Endothelial cell of umbilical vein (primary cell): ENCODE measurements at regions not wholly inside any gene's neighbourhood (a gene's known extent, or its start where the extent isn't known, plus 50 kb on each side); places are given as distances from the start of the nearest gene placed in this dataset.
A peak's percentile ranks its signal among the peaks of the same experiment; 100 is the strongest.

Source experiments
- BruUV-seq: library from RNA; stranded (reverse); fragments of 400-500 nt; replicated peaks from 2 replicates; lab custom pipeline; 2021; lab: Mats Ljungman, UMichigan
- CTCF ChIA-PET: fragments of 300-600, 350-600 bp; sonication (Branson Sonifier 250); formaldehyde crosslinking; loops from one replicate; lab custom pipeline; 2021; ENCODE audit warnings: antibody characterized with exemption, inconsistent platforms; lab: Charles Lee
- POLR2A ChIA-PET: fragments of 300-600, 350-600 bp; sonication (Branson Sonifier 250); formaldehyde crosslinking; loops from one replicate; lab custom pipeline; 2021; ENCODE audit warnings: antibody characterized with exemption, inconsistent platforms; lab: Charles Lee
- DNase-seq: peaks from one replicate; pipeline ENCODE4 v3.0.0-alpha.2; 2011; ENCODE audit warnings: low read depth, low spot score
- FAIRE-seq: peaks from 2 replicates; lab custom pipeline; 2011; peaks lifted over from hg19 to GRCh38; lab: Jason Lieb, UNC
- H2AFZ ChIP-seq: 2 replicates; pipeline ENCODE4 v1.6.0; 2012; ENCODE audit warnings: low read depth, low read length, control low read depth, inconsistent platforms
- H3K27ac ChIP-seq: 2 replicates; pipeline ENCODE4 v1.5.1; 2011; ENCODE audit warnings: low read depth, mild to moderate bottlenecking, control low read depth, low read length, moderate library complexity; ENCODE audit not compliant: insufficient read depth
- H3K27me3 ChIP-seq, 2 experiments: 2 replicates each; pipeline versions ENCODE4 v1.6.0 to v1.6.1; 2011; ENCODE audit warnings: low read length in 2 of 2, mixed read lengths in 1 of 2; ENCODE audit not compliant: control insufficient read depth in 2 of 2, insufficient read depth in 2 of 2
- H3K36me3 ChIP-seq, 2 experiments: 2 replicates in 1 of 2; 3 replicates in 1 of 2; pipeline ENCODE4 v1.5.1; 2011; ENCODE audit warnings: low read length in 2 of 2, mild to moderate bottlenecking in 1 of 2, moderate library complexity in 1 of 2; ENCODE audit not compliant: control insufficient read depth in 2 of 2, insufficient read depth in 2 of 2; ENCODE audit errors: extremely low read depth in 1 of 2
- H3K4me1 ChIP-seq: 3 replicates; pipeline ENCODE4 v1.5.1; 2011; ENCODE audit warnings: mild to moderate bottlenecking, low read length; ENCODE audit not compliant: control insufficient read depth, insufficient read depth; ENCODE audit errors: extremely low read depth
- H3K4me2 ChIP-seq: 2 replicates; pipeline ENCODE4 v1.6.1; 2011; ENCODE audit warnings: low read length, control low read depth, mixed read lengths; ENCODE audit not compliant: insufficient read depth
- H3K4me3 ChIP-seq, 3 experiments: fragments of 200-600 bp in 1 of 3; sonication (generic), shearing (Covaris generic) in 1 of 3; replicated peaks in 1 of 3; 2 replicates each; pipeline ENCODE4 v1.5.1; 2011 to 2016; ENCODE audit warnings: control low read depth in 3 of 3, low read length in 3 of 3, mild to moderate bottlenecking in 2 of 3, inconsistent platforms in 1 of 3, low read depth in 1 of 3, moderate library complexity in 1 of 3; ENCODE audit not compliant: insufficient read depth in 1 of 3
- H3K79me2 ChIP-seq: 2 replicates; pipeline ENCODE4 v1.6.0; 2012; ENCODE audit warnings: low read length, inconsistent platforms; ENCODE audit not compliant: control insufficient read depth, insufficient read depth
- H3K9ac ChIP-seq: replicated peaks from 2 replicates; pipeline ENCODE3; 2011; ENCODE audit warnings: low read length, control low read depth; ENCODE audit not compliant: insufficient read depth; ENCODE audit errors: extremely low read depth
- H3K9me1 ChIP-seq: replicated peaks from 3 replicates; pipeline ENCODE4 v1.6.0; 2011; ENCODE audit warnings: mild to moderate bottlenecking, low read length; ENCODE audit not compliant: control insufficient read depth, insufficient read depth; ENCODE audit errors: extremely low read depth
- H3K9me3 ChIP-seq: replicated peaks from 2 replicates; pipeline ENCODE4 v1.5.1; 2012; ENCODE audit warnings: low read length, inconsistent platforms; ENCODE audit not compliant: control insufficient read depth, insufficient read depth
- H4K20me1 ChIP-seq: replicated peaks from 2 replicates; pipeline ENCODE3; 2011; ENCODE audit warnings: mild to moderate bottlenecking, low read length; ENCODE audit not compliant: control insufficient read depth, insufficient read depth; ENCODE audit errors: extremely low read depth
- EZH2 ChIP-seq: IDR thresholded peaks from 2 replicates; pipeline ENCODE4 v1.6.1; 2012; ENCODE audit warnings: borderline replicate concordance, low read depth, mild to moderate bottlenecking, moderate library complexity, low read length, inconsistent platforms; ENCODE audit not compliant: severe bottlenecking
- FOS ChIP-seq: IDR thresholded peaks from 2 replicates; pipeline ENCODE4 v1.6.1; 2011; ENCODE audit warnings: mild to moderate bottlenecking, low read length, moderate library complexity, borderline replicate concordance; ENCODE audit not compliant: insufficient read depth
- GATA2 ChIP-seq: IDR thresholded peaks from 2 replicates; pipeline ENCODE4 v1.7.0; 2011; ENCODE audit warnings: low read depth, mild to moderate bottlenecking, moderate library complexity, mixed read lengths, low read length; ENCODE audit not compliant: insufficient read length, insufficient read depth
- JUN ChIP-seq: IDR thresholded peaks from 2 replicates; pipeline ENCODE4 v1.6.1; 2011; ENCODE audit warnings: borderline replicate concordance, low read depth; ENCODE audit not compliant: insufficient read length, insufficient read depth
- MYC ChIP-seq: IDR thresholded peaks from one replicate; pipeline ENCODE4 v1.6.1; 2011; ENCODE audit warnings: mild to moderate bottlenecking, low read depth, low read length
- POLR2A ChIP-seq: IDR thresholded peaks from 2 replicates; pipeline ENCODE4 v1.6.1; 2012; ENCODE audit warnings: low read depth, mild to moderate bottlenecking, control low read depth, low read length
- POLR2AphosphoS5 ChIP-seq: IDR thresholded peaks from 2 replicates; pipeline ENCODE4 v1.6.1; 2012; ENCODE audit warnings: low read depth, mild to moderate bottlenecking, control low read depth, low read length, moderate library complexity; ENCODE audit not compliant: insufficient read depth
- dilution Hi-C: fragments of 300-500 bp; cut with MboI; formaldehyde crosslinking; loops from one replicate; pipeline ENCODE4 v1.15.0; 2019; ENCODE audit warnings: low sequenced_read_pairs; ENCODE audit not compliant: extremely low pct_ligation_motif_present
- intact Hi-C: fragments of 100-400 bp; cut with micrococcal nuclease; formaldehyde crosslinking; loops from one replicate; pipeline ENCODE4 v1.10.0; 2022
- TF ChIP-seq, protein P1 (sequence below), 2 donors: IDR thresholded peaks; 1 replicate in 1 of 2; 2 replicates in 1 of 2; pipeline ENCODE4 v1.5.1; 2011; ENCODE audit warnings: low read length in 2 of 2, mild to moderate bottlenecking in 2 of 2, moderate library complexity in 2 of 2, control low read depth in 1 of 2, inconsistent platforms in 1 of 2, low read depth in 1 of 2; ENCODE audit not compliant: insufficient read depth in 1 of 2; ENCODE audit errors: extremely low read depth in 1 of 2
- TF ChIP-seq, protein P2 (sequence below): IDR thresholded peaks from 2 replicates; pipeline ENCODE4 v1.6.1; 2011; ENCODE audit not compliant: insufficient read depth, insufficient read length

DNA sequence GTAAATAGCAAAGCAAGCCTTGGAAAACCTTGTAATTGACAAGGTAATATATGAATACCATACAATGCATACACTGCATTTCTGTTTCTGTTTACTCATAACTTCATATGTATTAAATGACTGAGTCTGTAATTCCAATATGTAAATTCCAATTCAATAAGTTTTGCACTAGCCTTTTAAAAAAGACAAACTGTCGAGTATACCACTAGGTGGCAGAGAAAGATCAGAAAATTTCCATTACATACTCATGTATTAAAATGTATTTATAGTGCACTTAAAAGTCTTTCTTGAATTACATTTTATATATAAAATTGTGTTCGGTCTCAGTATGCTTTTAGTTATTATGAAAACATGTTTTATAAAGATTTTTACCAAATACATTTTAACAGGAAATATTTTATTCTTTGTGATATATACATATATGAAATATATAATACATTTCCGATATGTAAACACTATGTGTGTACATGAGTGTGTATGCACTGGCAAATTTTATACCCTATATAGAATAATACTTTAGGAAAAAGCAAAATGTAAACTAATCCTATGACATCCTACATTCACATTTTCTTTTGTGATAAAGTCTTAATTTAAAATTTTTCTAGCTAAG lies 216.8 kb downstream of the VGLL3 start:
- no peak overlapping the region for H3K4me3 ChIP-seq
- H3K4me2 ChIP-seq: no peak overlapping the region
- POLR2A ChIA-PET: no interaction called here
- dilution Hi-C loops: no loop called here
- peak; percentile 12 for DNase-seq
- CTCF ChIA-PET: interaction anchor here (0.6 to 4.3 kb wide), 25 partner anchors 9 to 1406 kb away, joined by 3 to 90 read pairs (median 4); no protein-coding TSS in a partner anchor
- intact Hi-C loops: loop anchor here (1.0 kb wide), 2 partner anchors 309 to 393 kb away; no protein-coding TSS in a partner anchor
- no TSS peak for BruUV-seq
- no peaks in the 10 kb centered on the region for H4K20me1 ChIP-seq
- TF ChIP-seq, protein P1, sequence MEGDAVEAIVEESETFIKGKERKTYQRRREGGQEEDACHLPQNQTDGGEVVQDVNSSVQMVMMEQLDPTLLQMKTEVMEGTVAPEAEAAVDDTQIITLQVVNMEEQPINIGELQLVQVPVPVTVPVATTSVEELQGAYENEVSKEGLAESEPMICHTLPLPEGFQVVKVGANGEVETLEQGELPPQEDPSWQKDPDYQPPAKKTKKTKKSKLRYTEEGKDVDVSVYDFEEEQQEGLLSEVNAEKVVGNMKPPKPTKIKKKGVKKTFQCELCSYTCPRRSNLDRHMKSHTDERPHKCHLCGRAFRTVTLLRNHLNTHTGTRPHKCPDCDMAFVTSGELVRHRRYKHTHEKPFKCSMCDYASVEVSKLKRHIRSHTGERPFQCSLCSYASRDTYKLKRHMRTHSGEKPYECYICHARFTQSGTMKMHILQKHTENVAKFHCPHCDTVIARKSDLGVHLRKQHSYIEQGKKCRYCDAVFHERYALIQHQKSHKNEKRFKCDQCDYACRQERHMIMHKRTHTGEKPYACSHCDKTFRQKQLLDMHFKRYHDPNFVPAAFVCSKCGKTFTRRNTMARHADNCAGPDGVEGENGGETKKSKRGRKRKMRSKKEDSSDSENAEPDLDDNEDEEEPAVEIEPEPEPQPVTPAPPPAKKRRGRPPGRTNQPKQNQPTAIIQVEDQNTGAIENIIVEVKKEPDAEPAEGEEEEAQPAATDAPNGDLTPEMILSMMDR (IDR thresholded peaks at IDR 0.05; ENCODE audit: extremely low read depth in 1 of 2, insufficient read depth in 1 of 2, low read depth in 1 of 2, low read length in 2 of 2): peak; percentile 11
- no peak for TF ChIP-seq POLR2AphosphoS5
- H3K27ac ChIP-seq: no peak overlapping the region
- H3K36me3 ChIP-seq: no peaks in the 10 kb centered on the region
- no peaks in the 10 kb centered on the region for H3K9me3 ChIP-seq
- no peaks in the 10 kb centered on the region for H3K4me1 ChIP-seq
- no peaks in the 10 kb centered on the region for H3K79me2 ChIP-seq
- H3K27me3 ChIP-seq: no peaks in the 10 kb centered on the region
- FAIRE-seq: no peak
- H3K9ac ChIP-seq: no peak overlapping the region
- no peaks in the 10 kb centered on the region for H3K9me1 ChIP-seq
- no peak overlapping the region for H2AFZ ChIP-seq

DNA sequence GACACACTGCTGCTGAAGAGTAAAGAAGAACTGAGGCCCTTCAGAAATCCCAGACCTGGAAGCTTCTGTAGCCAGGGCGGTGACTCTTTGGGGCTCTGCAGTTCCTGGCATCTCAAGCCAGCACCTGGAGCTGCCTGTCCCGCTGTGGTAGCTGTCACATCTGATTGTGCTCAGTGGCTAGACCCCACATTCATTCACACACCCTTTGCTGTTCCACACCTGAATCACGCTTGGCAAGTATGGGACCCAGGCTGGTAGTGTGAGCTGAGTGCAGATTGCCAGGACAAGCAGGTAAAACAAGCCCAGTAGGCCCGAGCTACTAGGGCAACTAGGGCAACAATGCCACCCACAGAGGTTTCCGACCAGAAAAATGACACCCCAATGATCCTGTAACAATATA lies 218.2 kb downstream of the VGLL3 start:
- Histone ChIP-seq H3K27me3 (no peaks in the 10 kb centered on the region), H3K9me1 (no peaks in the 10 kb centered on the region), H3K27ac (no peak overlapping the region), H3K4me1 (no peaks in the 10 kb centered on the region), H3K9me3 (no peaks in the 10 kb centered on the region), H3K79me2 (no peaks in the 10 kb centered on the region), H3K4me3 (no peak overlapping the region), H2AFZ (no peak overlapping the region), H3K4me2 (no peak overlapping the region), H4K20me1 (no peaks in the 10 kb centered on the region), H3K9ac (no peak overlapping the region), H3K36me3 (no peaks in the 10 kb centered on the region)
- CTCF ChIA-PET: interaction anchor here (0.5 to 4.3 kb wide), 10 partner anchors 197 to 1408 kb away, joined by 3 to 90 read pairs (median 5); no protein-coding TSS in a partner anchor
- no TSS peak for BruUV-seq
- DNase-seq (no peak), FAIRE-seq (no peak)
- TF ChIP-seq EZH2 (no peak), POLR2AphosphoS5 (no peak), FOS (no peak), POLR2A (no peak), JUN (no peak), MYC (no peak), GATA2 (no peak)
- TF ChIP-seq, protein P1 (IDR thresholded peaks at IDR 0.05; ENCODE audit: extremely low read depth in 1 of 2, insufficient read depth in 1 of 2, low read depth in 1 of 2, low read length in 2 of 2): no peak
- TF ChIP-seq, protein P2, sequence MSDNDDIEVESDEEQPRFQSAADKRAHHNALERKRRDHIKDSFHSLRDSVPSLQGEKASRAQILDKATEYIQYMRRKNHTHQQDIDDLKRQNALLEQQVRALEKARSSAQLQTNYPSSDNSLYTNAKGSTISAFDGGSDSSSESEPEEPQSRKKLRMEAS: no peak
- intact Hi-C loops: no loop called here
- POLR2A ChIA-PET: no interaction called here
- dilution Hi-C loops: no loop called here
